Osteoblast (primary cell): ENCODE measurements at regions not wholly inside any gene's neighbourhood (a gene's known extent, or its start where the extent isn't known, plus 50 kb on each side); places are given as distances from the start of the nearest gene placed in this dataset.

ENCODE experiments used
- DNase-seq: peaks from one replicate; pipeline ENCODE4 v3.0.0; 2011; ENCODE audit warnings: low spot score, mixed read lengths; ENCODE audit not compliant: insufficient read length; ENCODE audit errors: missing footprints
- H2AFZ ChIP-seq: 2 replicates; pipeline ENCODE4 v1.6.0; 2011; ENCODE audit warnings: mild to moderate bottlenecking, low read length
- H3K27ac ChIP-seq: 2 replicates; pipeline ENCODE4 v1.5.1; 2011; ENCODE audit warnings: mild to moderate bottlenecking, low read depth, low read length, moderate library complexity
- H3K27me3 ChIP-seq: 2 replicates; pipeline ENCODE4 v1.6.0; 2012; ENCODE audit warnings: mild to moderate bottlenecking, control low read depth, inconsistent platforms, low read length, moderate library complexity; ENCODE audit not compliant: insufficient read depth
- H3K36me3 ChIP-seq: 2 replicates; pipeline ENCODE4 v1.5.1; 2011; ENCODE audit warnings: mild to moderate bottlenecking, low read length, control low read depth, moderate library complexity; ENCODE audit not compliant: insufficient read depth
- H3K4me1 ChIP-seq: 2 replicates; pipeline ENCODE4 v1.5.1; 2011; ENCODE audit warnings: mild to moderate bottlenecking, low read length, control low read depth, moderate library complexity; ENCODE audit not compliant: insufficient read depth
- H3K4me2 ChIP-seq: 2 replicates; pipeline ENCODE4 v1.6.0; 2011; ENCODE audit warnings: mild to moderate bottlenecking, low read length; ENCODE audit not compliant: insufficient read depth
- H3K4me3 ChIP-seq: fragments of 200-600 bp; sonication (generic); 3 replicates; pipeline ENCODE4 v1.5.1; 2012; ENCODE audit warnings: mild to moderate bottlenecking, low read length, inconsistent platforms; ENCODE audit not compliant: insufficient read depth
- H3K79me2 ChIP-seq: 2 replicates; pipeline ENCODE4 v1.6.0; 2012; ENCODE audit warnings: mild to moderate bottlenecking, low read length, control low read depth, inconsistent platforms; ENCODE audit not compliant: insufficient read depth
- H3K9me3 ChIP-seq: 2 replicates; pipeline ENCODE4 v1.5.1; 2011; ENCODE audit warnings: low read depth, low read length, control low read depth
- H4K20me1 ChIP-seq: 2 replicates; pipeline ENCODE4 v1.6.0; 2012; ENCODE audit warnings: mild to moderate bottlenecking, low read length, control low read depth; ENCODE audit not compliant: insufficient read depth
- CTCF ChIP-seq: IDR thresholded peaks from 2 replicates; pipeline ENCODE4 v1.5.1; 2011; ENCODE audit warnings: mild to moderate bottlenecking, low read depth, low read length, moderate library complexity; ENCODE audit errors: extremely low read depth

- H3K9me3 ChIP-seq, result no peaks in the 10 kb centered on the region
- no peak overlapping the region for H2AFZ ChIP-seq
- H3K4me2 ChIP-seq, result no peak overlapping the region
- H4K20me1 ChIP-seq, result no peaks in the 10 kb centered on the region
- H3K27ac ChIP-seq, result no peak overlapping the region
- H3K79me2 ChIP-seq, result no peaks in the 10 kb centered on the region
- no peak overlapping the region for H3K4me3 ChIP-seq
- no peak for TF ChIP-seq CTCF
- no peak for DNase-seq
- H3K4me1 ChIP-seq, result no peaks in the 10 kb centered on the region
- no peaks in the 10 kb centered on the region for H3K36me3 ChIP-seq
- H3K27me3 ChIP-seq, result no peaks in the 10 kb centered on the region
Observed at GRCh38 chr9:25613709-25614108, 64.5 kb downstream of the TUSC1 start.

DNA sequence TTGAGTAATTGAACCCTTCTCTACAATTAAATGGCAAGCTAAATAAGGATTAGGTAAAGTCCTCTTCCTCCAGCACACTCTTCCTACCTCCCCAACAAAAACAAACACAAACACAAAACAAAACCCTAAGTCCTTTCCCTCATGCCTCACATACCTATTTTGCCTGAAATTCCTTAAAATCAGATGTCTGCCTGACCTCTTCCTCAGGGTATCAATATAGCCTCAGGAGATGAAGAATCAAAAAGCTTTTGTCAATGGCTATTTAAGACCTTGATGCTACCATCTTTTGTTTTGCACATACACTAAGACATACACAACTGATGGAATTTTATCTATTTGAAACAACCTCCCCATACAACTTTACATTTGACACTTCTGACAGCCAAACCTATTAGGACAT lies 75.1 kb downstream of the TUSC1 start:
- no peak for TF ChIP-seq CTCF
- no peak for DNase-seq
- Histone ChIP-seq H4K20me1 (no peaks in the 10 kb centered on the region), H2AFZ (no peak overlapping the region), H3K9me3 (no peaks in the 10 kb centered on the region), H3K27me3 (no peaks in the 10 kb centered on the region), H3K4me1 (no peaks in the 10 kb centered on the region), H3K4me3 (no peak overlapping the region), H3K36me3 (no peaks in the 10 kb centered on the region), H3K27ac (no peak overlapping the region), H3K79me2 (no peaks in the 10 kb centered on the region), H3K4me2 (no peak overlapping the region)

GRCh38 chr9:25602400-25603044 lies 75.7 kb downstream of the TUSC1 start:
- Histone ChIP-seq H3K9me3 (no peaks in the 10 kb centered on the region), H3K27ac (no peak overlapping the region), H3K4me3 (no peak overlapping the region), H3K36me3 (no peaks in the 10 kb centered on the region), H3K79me2 (no peaks in the 10 kb centered on the region), H2AFZ (no peak overlapping the region), H3K4me2 (no peak overlapping the region), H3K4me1 (no peaks in the 10 kb centered on the region), H3K27me3 (no peaks in the 10 kb centered on the region), H4K20me1 (no peaks in the 10 kb centered on the region)
- no peak for TF ChIP-seq CTCF
- no peak for DNase-seq

DNA sequence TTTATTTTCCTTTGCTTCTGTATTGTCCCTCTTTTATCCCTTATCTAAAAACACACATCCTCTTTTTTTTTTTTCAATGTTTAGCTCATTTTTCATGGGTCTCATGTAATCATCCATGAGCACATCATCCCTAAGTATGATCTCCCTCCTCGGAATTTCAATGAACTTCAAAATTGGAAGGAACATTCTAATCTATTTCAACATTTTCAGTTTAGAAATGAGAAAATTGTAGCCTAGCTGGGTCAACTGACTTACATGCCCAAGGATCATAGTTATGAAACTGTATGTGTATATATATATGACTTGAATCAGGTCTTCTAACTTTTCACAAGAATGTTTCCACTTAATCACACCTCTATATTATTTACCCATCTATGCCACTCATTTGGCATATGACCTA lies 77.7 kb downstream of the TUSC1 start:
- TF ChIP-seq CTCF, result no peak
- Histone ChIP-seq H3K4me1 (no peaks in the 10 kb centered on the region), H3K27me3 (no peaks in the 10 kb centered on the region)

More for the DNA sequence above, 77.7 kb downstream of the TUSC1 start:
- no peaks in the 10 kb centered on the region for H4K20me1 ChIP-seq
- H3K4me3 ChIP-seq, result no peak overlapping the region
- no peak overlapping the region for H3K27ac ChIP-seq
- H2AFZ ChIP-seq, result no peak overlapping the region
- no peaks in the 10 kb centered on the region for H3K79me2 ChIP-seq
- DNase-seq, result peak; percentile 29
- H3K36me3 ChIP-seq, result no peaks in the 10 kb centered on the region
- H3K9me3 ChIP-seq, result no peaks in the 10 kb centered on the region
- no peak overlapping the region for H3K4me2 ChIP-seq
